PC-9 (cell line): ENCODE measurements at regions not wholly inside any gene's neighbourhood (a gene's known extent, or its start where the extent isn't known, plus 50 kb on each side); places are given as distances from the start of the nearest gene placed in this dataset.

Experiments
- EZH2 ChIP-seq: fragments of 200-600 bp; sonication (generic); IDR thresholded peaks from 2 replicates; pipeline ENCODE4 v1.8.0; 2017; ENCODE audit warnings: antibody characterized with exemption, low read depth
- TF ChIP-seq, protein P1 (sequence below): fragments of 200-600 bp; sonication (generic); conservative IDR thresholded peaks from 2 replicates; pipeline ENCODE4 v1.6.1; 2017; ENCODE audit warnings: mixed run types, antibody characterized with exemption, mild to moderate bottlenecking, moderate library complexity

DNA sequence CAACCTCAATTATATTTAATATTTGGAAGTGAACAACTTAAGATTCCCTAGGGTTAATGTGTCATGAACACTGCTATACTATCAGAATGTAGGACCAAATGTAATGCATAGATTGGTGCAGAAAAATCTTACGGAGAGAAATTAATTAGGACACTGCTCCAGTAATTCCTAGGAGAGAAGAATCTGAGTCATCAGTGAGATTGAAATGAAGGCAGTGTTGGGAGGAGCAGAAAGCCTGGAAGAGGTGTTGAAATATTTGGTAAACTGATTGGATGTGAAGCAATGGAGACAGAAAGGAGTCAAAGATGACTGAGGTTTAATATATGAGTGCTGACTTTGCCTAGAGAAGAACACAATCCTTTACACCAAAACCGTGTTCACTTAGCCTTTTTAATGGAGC lies 836.0 kb downstream of the FAM181B start:
- TF ChIP-seq EZH2 = no peak
- TF ChIP-seq, protein P1, sequence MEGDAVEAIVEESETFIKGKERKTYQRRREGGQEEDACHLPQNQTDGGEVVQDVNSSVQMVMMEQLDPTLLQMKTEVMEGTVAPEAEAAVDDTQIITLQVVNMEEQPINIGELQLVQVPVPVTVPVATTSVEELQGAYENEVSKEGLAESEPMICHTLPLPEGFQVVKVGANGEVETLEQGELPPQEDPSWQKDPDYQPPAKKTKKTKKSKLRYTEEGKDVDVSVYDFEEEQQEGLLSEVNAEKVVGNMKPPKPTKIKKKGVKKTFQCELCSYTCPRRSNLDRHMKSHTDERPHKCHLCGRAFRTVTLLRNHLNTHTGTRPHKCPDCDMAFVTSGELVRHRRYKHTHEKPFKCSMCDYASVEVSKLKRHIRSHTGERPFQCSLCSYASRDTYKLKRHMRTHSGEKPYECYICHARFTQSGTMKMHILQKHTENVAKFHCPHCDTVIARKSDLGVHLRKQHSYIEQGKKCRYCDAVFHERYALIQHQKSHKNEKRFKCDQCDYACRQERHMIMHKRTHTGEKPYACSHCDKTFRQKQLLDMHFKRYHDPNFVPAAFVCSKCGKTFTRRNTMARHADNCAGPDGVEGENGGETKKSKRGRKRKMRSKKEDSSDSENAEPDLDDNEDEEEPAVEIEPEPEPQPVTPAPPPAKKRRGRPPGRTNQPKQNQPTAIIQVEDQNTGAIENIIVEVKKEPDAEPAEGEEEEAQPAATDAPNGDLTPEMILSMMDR = no peak
